NCI-H460 (cell line): ENCODE measurements at regions not wholly inside any gene's neighbourhood (a gene's known extent, or its start where the extent isn't known, plus 50 kb on each side); places are given as distances from the start of the nearest gene placed in this dataset.
"Not testable (repeated sequence)": the region's sequence is repeated elsewhere in the genome, so short reads cannot be mapped to it uniquely, and the experiment has no call there.

ENCODE experiments used
- DNase-seq: peaks from one replicate; pipeline ENCODE4 v3.0.0-alpha.2; 2016; ENCODE audit warnings: low read depth; ENCODE audit errors: extremely low read depth

GRCh38 chr13:110809871-110810486, 96.5 kb downstream of the ING1 start:
- DNase-seq = no peak

DNA sequence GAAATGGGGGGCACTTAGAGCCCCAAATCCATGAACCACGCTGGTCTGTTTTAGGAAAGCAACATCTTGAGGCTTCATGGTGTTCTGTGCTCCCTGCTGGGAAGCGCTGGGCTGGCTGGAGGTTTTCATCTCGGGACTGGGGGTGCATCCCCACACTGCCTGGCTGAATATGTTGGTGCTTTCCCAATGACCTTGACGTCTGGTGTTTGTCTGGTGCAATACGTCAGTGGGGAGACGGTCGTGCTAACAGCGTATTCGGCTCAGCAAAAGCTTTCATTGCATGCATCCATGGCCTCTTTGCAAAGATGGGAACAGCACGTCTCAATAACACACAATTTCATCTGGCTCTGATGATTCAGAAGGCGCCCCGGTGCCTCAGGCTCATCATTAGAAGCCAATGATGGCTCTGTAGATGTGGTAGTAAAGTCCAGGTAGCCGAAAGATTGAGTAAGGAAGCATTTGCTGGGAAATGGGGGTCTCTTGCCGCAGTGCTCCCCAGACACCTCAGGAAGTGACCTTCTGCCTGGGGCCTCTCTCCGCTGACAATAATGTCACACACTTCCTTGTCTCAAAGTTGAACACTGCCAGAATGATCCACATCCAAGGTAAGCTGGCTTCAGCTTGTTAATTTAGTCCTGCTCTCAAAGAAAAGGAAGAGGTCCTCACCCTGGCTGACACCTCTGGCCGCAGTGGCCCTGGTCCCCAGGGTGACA, 97.7 kb downstream of the ING1 start:
- no peak for DNase-seq

DNA sequence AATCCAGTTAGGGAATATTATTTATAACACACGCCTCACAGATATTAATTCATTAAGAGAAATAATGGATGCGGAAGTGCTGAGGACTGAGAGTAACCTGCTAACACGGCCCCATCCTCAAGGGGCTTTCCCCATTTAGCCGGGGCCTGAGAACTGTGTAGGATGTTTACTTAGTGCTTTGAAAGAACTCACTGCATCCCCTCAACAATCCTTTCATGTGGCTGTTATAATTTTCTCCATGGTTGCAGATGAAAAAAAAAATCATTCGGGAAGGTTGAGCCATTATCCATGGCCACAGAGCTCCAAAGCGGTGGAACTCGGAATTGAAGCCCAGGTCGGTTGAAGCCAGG, 98.2 kb downstream of the ING1 start:
- no peak for DNase-seq

- DNase-seq = no peak
Measured at GRCh38 chr13:110812121-110812868, 98.8 kb downstream of the ING1 start.

GRCh38 chr13:110812869-110813645, 99.6 kb downstream of the ING1 start:
- DNase-seq = no peak

DNA sequence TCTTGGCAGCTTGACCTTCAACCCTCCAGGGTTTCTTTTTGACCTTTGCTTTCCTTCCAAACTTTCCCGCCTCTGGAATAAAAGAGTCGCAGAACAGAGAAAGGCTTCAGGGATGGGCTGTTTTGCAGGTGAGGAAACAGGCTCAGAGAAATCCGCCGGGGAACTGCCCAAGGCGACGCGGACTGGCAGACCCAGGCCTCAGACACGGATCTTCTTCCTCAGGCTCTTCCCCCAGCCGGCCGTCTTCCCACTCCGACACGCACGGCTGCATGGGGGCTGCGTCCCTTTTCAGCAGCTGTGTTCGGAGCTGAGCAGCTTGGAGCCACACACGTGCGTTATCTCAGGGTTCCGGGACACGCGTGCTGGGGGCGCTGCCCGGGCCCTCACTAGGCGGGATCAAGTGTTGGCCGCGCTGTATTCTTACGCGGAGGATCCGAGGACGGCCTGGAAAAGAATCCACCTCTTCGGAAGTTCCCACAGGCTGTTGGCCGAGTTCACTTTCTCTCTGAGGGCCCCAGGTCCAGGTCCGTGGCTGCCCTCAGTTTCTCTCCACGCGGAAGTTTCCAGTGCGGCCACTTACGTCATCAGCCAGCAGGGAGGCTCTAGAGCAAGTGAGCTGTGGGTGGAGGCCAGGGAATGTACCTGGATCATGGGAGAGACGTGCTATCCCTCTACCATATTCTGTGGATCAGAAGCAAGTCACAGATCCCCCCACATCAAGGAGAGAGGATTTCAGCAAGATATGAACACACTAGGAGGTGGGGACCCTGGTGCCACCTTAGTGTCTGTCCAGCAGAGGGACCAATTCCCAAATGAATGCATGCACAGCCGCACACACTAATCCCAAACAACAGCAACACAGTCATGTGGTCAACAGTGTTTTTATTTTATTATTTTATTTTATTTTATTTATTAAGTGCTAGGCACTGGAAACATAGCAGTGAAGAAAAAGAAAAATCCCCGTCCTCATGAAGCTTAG, 100.4 kb downstream of the ING1 start:
- no peak for DNase-seq

- no peak for DNase-seq
Measured at GRCh38 chr13:110815471-110816204, 99.2 kb downstream of the ANKRD10 start.

GRCh38 chr13:110816500-110816899, 98.4 kb downstream of the ANKRD10 start:
- DNase-seq = no peak

DNA sequence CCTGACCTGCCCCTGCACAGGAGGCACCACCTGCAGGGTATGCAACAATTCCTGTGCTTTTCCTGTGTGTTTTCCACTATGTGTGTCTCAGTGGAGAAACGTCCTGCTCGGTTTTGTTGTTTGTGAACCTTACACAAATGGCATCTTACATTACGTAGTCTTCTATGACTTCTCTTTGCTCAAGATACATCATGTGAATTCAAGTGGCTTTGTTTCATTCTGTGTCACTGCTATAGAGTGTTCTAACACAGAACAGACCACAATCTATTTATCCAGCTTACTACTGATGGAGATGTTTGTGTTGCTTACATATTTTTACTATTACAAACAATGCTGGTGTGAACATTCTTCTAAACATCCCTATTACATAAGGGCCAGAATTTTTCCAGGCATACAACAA, 97.7 kb downstream of the ANKRD10 start:
- DNase-seq = no peak

- no peak for DNase-seq
Measured at GRCh38 chr13:110818747-110819146, 96.1 kb downstream of the ANKRD10 start.

GRCh38 chr13:110819203-110820014, 95.5 kb downstream of the ANKRD10 start:
- DNase-seq = peak; percentile 65

DNA sequence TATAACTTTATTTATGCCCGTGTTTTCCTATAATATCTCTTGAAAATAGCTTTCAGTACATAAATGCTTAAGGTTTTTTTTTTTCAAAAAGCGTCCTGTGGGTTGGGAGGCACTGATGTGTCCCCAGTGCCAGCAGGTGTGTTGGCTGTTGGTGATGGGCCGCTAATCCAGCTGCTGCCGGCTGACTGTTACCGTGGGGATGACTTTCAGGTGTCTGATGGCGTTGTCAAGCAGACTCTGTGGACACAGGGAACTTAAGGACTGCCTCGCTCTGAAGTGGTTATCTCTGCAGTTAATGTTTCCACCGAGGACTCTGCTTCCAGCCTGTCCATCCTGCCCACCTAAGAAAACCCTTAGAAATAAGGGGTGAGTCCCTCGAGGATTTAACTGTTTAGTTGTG, 94.5 kb downstream of the ANKRD10 start:
- no peak for DNase-seq

GRCh38 chr13:110821837-110822668, 92.8 kb downstream of the ANKRD10 start:
- DNase-seq = not testable (repeated sequence)

DNA sequence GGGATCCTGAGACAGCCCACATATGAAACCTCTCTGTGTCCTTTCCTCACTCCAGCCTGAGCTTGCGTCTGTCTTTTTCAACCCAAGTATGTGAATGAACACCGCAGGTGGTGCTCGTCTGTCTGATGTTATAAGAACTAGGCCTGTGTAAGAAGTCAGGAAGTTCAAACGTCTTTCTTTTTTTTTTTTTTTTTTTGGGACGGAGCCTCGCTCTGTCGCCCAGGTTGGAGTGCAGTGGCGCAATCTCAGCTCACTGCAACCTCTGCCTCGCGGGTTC, 92.3 kb downstream of the ANKRD10 start:
- DNase-seq = no peak

- DNase-seq = no peak
Measured at GRCh38 chr13:110824702-110825300, 90.1 kb downstream of the ANKRD10 start.

- no peak for DNase-seq
Measured at GRCh38 chr13:110825516-110825915, 89.4 kb downstream of the ANKRD10 start.

DNA sequence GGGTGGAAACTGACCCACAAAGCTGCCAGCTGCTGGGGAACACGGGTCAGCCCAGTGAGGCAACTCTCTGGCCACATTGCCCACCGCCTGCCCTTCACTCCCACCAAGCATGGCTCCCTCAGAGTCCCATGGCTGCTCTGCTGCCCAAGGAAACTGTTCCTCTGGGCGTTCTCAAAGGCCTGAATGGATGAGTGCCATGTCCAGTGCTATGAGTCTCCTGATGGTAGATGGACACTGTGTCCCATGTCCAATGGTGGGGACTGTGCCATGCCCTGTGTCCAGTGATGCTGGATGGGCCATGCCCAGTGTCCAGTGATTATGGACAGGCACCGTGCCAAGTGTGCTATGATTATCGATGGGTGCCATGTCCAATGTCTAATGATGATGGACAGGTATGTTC, 88.8 kb downstream of the ANKRD10 start:
- no peak for DNase-seq
